Heart left ventricle (tissue), 13 donors: ENCODE measurements at regions not wholly inside any gene's neighbourhood (a gene's known extent, or its start where the extent isn't known, plus 50 kb on each side); places are given as distances from the start of the nearest gene placed in this dataset.

Experiments used
- POLR2A ChIP-seq, 2 donors: fragments of 450-650 bp; IDR thresholded peaks; one replicate each; pipeline ENCODE4 v1.6.1; 2017; ENCODE audit warnings: antibody characterized with exemption in 2 of 2, mild to moderate bottlenecking in 2 of 2, moderate library complexity in 2 of 2
- TF ChIP-seq, protein P1 (sequence below), 12 donors: fragments of 200-600 bp; sonication (generic) in 4 of 12; IDR thresholded peaks; one replicate each; pipeline versions ENCODE4 v1.5.0 to v1.8.0; 2018 to 2022; ENCODE audit warnings: antibody characterized with exemption in 12 of 12, mild to moderate bottlenecking in 5 of 12
- donor health status: ischemic (EF 13 %, LVEDD 7.1; RV severe dilation, severe dysfunction).
- donor health status: DM: no; HTN: yes; CAD: no.
- donor health status: DM: no; HTN: no; CAD: no.
- donor health status: ischemic (EF 25% LVEDD 6.9; RV normal size, moderate dysfunction).
- donor health status: ischemic (EF 25% LVEDD 5.7; RV mildly dilated, moderate dysfunction).
- donor health status: ischemic (EF 35%, LVEDD 5.7; RV mildly dilated, moderate dysfunction).
- donor health status: nonischemic (EF 11% LVEDD 7.7; RV severe dilation, severe dysfunction).
- donor health status: DM: yes; HTN: yes; CAD: no.
- donor health status: PGD.
- donor health status: ischemic (EF 29% LVEDD 5.4; RV normal size, mild dysfunction).
- donor health status: nonischemic (EF 23%, LVEDD 6.1; RV moderate dilation, normal function).

- no peak for TF ChIP-seq POLR2A (IDR thresholded peaks at IDR 0.05)
- TF ChIP-seq, protein P1, sequence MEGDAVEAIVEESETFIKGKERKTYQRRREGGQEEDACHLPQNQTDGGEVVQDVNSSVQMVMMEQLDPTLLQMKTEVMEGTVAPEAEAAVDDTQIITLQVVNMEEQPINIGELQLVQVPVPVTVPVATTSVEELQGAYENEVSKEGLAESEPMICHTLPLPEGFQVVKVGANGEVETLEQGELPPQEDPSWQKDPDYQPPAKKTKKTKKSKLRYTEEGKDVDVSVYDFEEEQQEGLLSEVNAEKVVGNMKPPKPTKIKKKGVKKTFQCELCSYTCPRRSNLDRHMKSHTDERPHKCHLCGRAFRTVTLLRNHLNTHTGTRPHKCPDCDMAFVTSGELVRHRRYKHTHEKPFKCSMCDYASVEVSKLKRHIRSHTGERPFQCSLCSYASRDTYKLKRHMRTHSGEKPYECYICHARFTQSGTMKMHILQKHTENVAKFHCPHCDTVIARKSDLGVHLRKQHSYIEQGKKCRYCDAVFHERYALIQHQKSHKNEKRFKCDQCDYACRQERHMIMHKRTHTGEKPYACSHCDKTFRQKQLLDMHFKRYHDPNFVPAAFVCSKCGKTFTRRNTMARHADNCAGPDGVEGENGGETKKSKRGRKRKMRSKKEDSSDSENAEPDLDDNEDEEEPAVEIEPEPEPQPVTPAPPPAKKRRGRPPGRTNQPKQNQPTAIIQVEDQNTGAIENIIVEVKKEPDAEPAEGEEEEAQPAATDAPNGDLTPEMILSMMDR (IDR thresholded peaks at IDR 0.05) = no peak
Observed at GRCh38 chr10:3955493-3955892, 170.5 kb upstream of the KLF6 start.
